ENCODE measurements at regions not wholly inside any gene's neighbourhood (a gene's known extent, or its start where the extent isn't known, plus 50 kb on each side); places are given as distances from the start of the nearest gene placed in this dataset.

GRCh38 chr12:127146991-127147718, 1119.8 kb upstream of the TMEM132C start:
- in situ Hi-C loops (cut with MboI; ENCODE audit: low pct_unique_long_range_greater_than_20kb, low sequenced_read_pairs, unreplicated experiment), result no loop called here
- no peak for DNase-seq (ENCODE audit: low spot score)
- no peak for TF ChIP-seq CTCF (IDR thresholded peaks at IDR 0.05; ENCODE audit: extremely low read depth, insufficient read depth, missing control alignments)

- in situ Hi-C loops (cut with MboI; ENCODE audit: low pct_unique_long_range_greater_than_20kb, low sequenced_read_pairs, unreplicated experiment), result no loop called here
- TF ChIP-seq CTCF (IDR thresholded peaks at IDR 0.05; ENCODE audit: extremely low read depth, insufficient read depth, missing control alignments), result no peak
- no peak for DNase-seq (ENCODE audit: low spot score)
Observed at GRCh38 chr12:127147724-127148123, 1119.2 kb upstream of the TMEM132C start.

- TF ChIP-seq CTCF (IDR thresholded peaks at IDR 0.05; ENCODE audit: extremely low read depth, insufficient read depth, missing control alignments), result no peak
- in situ Hi-C loops (cut with MboI; ENCODE audit: low pct_unique_long_range_greater_than_20kb, low sequenced_read_pairs, unreplicated experiment), result no loop called here
Observed at GRCh38 chr12:127148318-127148717, 1118.7 kb upstream of the TMEM132C start.

GRCh38 chr12:127149226-127149964, 1117.6 kb upstream of the TMEM132C start:
- TF ChIP-seq CTCF (IDR thresholded peaks at IDR 0.05; ENCODE audit: extremely low read depth, insufficient read depth, missing control alignments), result no peak
- no peak for DNase-seq (ENCODE audit: low spot score)
- in situ Hi-C loops (cut with MboI; ENCODE audit: low pct_unique_long_range_greater_than_20kb, low sequenced_read_pairs, unreplicated experiment), result no loop called here

More at GRCh38 chr12:127148318-127148717, 1118.7 kb upstream of the TMEM132C start:
- DNase-seq (ENCODE audit: low spot score), result no peak

GRCh38 chr12:127150028-127150427, 1116.9 kb upstream of the TMEM132C start:
- in situ Hi-C loops (cut with MboI; ENCODE audit: low pct_unique_long_range_greater_than_20kb, low sequenced_read_pairs, unreplicated experiment), result no loop called here
- no peak for DNase-seq (ENCODE audit: low spot score)
- no peak for TF ChIP-seq CTCF (IDR thresholded peaks at IDR 0.05; ENCODE audit: extremely low read depth, insufficient read depth, missing control alignments)

GRCh38 chr12:127150479-127150878, 1116.5 kb upstream of the TMEM132C start:
- TF ChIP-seq CTCF (IDR thresholded peaks at IDR 0.05; ENCODE audit: extremely low read depth, insufficient read depth, missing control alignments), result no peak
- DNase-seq (ENCODE audit: low spot score), result no peak
- in situ Hi-C loops (cut with MboI; ENCODE audit: low pct_unique_long_range_greater_than_20kb, low sequenced_read_pairs, unreplicated experiment), result no loop called here

Data from GM13977 (cell line).